Omental fat pad (tissue), 3 donors: ENCODE measurements at regions not wholly inside any gene's neighbourhood (a gene's known extent, or its start where the extent isn't known, plus 50 kb on each side); places are given as distances from the start of the nearest gene placed in this dataset.

Experiments
- ATAC-seq: fragments of 150-250 bp; one replicate; pipeline ENCODE4 v1.9.1; 2016; ENCODE audit warnings: mild to moderate bottlenecking, moderate library complexity; ENCODE audit not compliant: low FRiP score
- DNase-seq: peaks from one replicate; pipeline ENCODE4 v3.0.0-alpha.2; 2019; ENCODE audit warnings: low spot score
- TF ChIP-seq, protein P1 (sequence below), 3 donors: fragments of 450-650 bp; IDR thresholded peaks; one replicate each; pipeline ENCODE4 v1.5.1; 2016 to 2017; ENCODE audit warnings: antibody characterized with exemption in 3 of 3, mild to moderate bottlenecking in 3 of 3, moderate library complexity in 2 of 3

- ATAC-seq (no peak), DNase-seq (no peak)
- TF ChIP-seq, protein P1, sequence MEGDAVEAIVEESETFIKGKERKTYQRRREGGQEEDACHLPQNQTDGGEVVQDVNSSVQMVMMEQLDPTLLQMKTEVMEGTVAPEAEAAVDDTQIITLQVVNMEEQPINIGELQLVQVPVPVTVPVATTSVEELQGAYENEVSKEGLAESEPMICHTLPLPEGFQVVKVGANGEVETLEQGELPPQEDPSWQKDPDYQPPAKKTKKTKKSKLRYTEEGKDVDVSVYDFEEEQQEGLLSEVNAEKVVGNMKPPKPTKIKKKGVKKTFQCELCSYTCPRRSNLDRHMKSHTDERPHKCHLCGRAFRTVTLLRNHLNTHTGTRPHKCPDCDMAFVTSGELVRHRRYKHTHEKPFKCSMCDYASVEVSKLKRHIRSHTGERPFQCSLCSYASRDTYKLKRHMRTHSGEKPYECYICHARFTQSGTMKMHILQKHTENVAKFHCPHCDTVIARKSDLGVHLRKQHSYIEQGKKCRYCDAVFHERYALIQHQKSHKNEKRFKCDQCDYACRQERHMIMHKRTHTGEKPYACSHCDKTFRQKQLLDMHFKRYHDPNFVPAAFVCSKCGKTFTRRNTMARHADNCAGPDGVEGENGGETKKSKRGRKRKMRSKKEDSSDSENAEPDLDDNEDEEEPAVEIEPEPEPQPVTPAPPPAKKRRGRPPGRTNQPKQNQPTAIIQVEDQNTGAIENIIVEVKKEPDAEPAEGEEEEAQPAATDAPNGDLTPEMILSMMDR (IDR thresholded peaks at IDR 0.05), result no peak
These were observed 399.4 kb upstream of the TRIB2 start for GRCh38 chr2:12317286-12317685.

DNA sequence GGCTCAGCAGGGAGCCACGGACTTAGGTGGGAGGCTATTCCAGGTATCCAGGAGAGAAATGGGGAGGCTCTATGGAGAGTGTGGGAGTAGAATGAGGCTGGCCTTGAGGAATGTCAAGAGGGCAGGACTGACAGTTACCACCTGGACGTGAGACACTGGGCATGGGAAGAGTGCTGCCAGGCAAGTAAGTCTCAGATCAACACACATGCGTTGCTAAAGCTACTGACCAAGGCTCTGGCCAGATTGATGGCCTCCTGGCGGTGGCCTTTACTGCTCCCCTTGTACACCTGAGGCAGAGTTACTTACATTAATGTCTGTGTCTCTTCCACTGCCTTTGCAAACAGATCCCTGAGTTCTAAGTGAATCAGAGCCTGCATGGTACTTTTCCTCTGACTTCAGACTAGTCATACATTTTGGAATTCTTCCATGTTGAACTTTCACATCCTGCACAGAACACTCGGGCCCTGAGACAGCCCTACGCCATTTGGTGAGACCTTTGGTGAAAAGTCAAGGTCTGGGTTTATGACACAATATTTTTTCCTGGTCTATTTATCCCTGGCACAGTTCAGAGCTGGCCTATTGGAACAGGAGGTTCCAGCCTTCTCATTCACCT lies 398.8 kb upstream of the TRIB2 start:
- ATAC-seq, result no peak
- no peak for DNase-seq
- TF ChIP-seq, protein P1 (IDR thresholded peaks at IDR 0.05), result no peak

DNA sequence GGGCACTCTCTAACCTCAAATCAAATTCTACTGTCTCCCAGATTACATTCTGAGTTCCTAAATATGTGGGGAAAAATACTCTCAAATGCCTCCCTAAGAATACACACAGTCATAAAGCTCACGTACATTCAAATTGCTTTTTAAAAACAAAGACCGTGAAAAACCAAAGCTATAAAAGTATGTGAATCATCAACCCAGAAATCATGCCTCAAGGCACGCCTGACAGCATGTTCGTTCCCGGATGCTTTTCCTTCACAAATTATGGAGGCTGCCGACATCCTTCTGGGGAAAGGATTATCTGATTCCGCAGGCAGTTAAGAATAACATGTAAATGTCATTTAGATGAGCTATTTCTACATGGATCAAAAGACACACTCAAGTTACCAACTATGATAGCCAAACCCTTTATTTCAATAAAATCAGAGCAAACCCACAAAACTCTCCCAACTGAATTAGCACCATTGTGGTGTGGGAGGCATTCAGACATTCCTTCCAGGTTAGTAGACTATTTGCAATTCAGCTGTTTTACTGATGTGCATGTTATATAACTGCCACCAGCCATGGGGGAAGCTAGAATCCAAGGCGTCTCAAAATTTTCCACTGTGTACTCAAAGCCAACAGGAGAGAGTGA lies 398.2 kb upstream of the TRIB2 start:
- TF ChIP-seq, protein P1 (IDR thresholded peaks at IDR 0.05), result no peak
- DNase-seq (no peak), ATAC-seq (no peak)

DNA sequence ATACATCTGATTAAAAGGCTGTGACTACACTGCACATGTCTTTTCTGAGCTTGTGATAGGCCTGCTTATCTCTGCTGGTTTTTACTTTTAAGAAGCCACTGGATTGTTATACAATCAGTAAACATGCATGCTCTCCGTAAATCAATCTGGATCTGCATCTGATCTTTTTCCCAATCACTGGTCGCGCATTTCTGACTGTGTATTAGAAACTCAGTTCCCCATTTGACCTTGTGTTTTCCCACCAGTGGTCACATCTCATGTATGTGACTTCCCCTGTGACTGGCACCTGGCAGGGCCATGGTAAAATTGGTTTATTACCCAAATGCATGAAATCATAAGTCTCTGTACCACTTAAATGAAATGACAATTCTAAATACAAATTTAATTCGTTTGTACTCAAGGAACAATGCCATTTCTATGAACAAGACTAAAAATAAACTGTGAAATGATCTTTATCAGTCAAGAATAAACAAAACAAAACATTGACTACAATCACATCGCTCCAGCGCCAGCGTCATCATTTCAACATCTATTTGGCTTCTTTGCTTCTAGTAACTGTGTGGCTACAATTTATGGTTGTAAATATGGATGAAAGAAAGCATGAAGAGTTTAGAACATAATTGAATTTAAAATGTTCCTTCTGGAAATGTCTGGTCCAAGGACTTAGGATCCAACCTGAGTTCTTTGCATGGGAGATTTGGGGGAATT lies 396.6 kb upstream of the TRIB2 start:
- TF ChIP-seq, protein P1 (IDR thresholded peaks at IDR 0.05), result no peak
- ATAC-seq, result no peak
- DNase-seq, result no peak

DNA sequence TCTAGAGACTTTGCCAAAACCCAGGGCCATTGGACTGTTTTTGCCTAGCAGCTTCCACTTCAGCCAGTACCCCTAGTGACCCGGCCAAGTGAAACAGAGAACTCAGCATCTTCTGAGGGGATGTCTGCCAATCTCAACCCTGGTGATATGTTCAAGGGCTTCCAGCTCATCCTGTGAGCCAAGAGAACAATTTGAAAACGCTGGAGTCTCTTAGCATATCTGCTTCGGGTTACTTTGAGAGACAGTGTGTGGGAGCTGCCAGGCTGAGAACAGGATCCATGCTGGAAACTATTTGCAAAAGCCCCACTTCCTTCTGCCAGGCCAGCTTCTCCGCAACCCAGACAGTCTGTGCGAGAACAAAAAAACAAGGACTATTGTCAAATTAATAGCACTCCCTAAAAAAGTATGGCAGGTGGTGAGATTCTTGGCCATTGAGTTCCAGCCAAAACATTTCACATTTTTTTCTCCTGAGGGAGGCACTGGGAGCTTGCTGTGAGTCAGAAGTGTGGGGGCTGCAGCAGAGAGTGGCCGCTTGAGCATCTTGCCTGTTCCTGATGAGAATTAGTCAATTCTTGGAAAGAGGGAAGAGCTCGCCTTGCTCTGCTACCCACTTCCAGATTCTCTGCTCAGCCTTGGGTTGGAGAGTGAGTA lies 395.6 kb upstream of the TRIB2 start:
- TF ChIP-seq, protein P1 (IDR thresholded peaks at IDR 0.05), result no peak
- ATAC-seq, result peak; percentile 96
- DNase-seq, result no peak

DNA sequence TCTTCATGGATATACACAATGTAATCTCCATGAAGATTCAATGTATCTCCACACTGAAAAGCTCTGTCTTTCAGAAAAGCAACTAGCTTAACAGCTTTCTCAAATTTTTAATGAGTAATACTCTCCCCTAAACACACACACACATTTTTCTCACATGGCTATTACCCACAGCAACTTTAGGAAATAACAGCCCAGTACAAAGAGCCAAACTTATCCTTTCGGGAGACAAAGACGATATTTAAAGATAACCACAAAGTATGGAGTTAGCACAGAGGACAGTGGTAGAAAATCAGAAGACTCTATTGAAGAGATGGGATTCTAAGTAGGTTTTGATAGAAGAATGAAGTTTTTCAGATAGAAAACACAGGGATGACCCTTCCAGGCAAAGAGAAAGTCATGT lies 394.9 kb upstream of the TRIB2 start:
- DNase-seq (no peak), ATAC-seq (peak; percentile 3)
- TF ChIP-seq, protein P1 (IDR thresholded peaks at IDR 0.05), result no peak
